Activated T-helper 2 cell treated with anti-CD3 and anti-CD28 coated beads, Interferon-gamma antibody, Interleukin-2, Interleukin-4, amounts not matched to agents 10 μg/mL and 5 μg/mL and 100 μg/mL, durations not matched to agents 14 hours and 24 hours and 36 hours (primary cell): ENCODE measurements at regions not wholly inside any gene's neighbourhood (a gene's known extent, or its start where the extent isn't known, plus 50 kb on each side); places are given as distances from the start of the nearest gene placed in this dataset.

Experiments
- DNase-seq: peaks from one replicate; pipeline ENCODE4 v3.0.0; 2021; ENCODE audit warnings: low spot score
- H3K27ac Mint-ChIP-seq: one replicate; pipeline ENCODE4 v1.8.0; 2021; ENCODE audit warnings: mixed read lengths
- H3K27me3 Mint-ChIP-seq: one replicate; pipeline ENCODE4 v1.8.0; 2021; ENCODE audit warnings: low read depth, mixed read lengths
- H3K36me3 Mint-ChIP-seq: one replicate; pipeline ENCODE4 v1.8.0; 2021; ENCODE audit warnings: low read depth, mixed read lengths
- H3K4me1 Mint-ChIP-seq: one replicate; pipeline ENCODE4 v1.8.0; 2021; ENCODE audit warnings: low read depth, mixed read lengths
- H3K4me3 Mint-ChIP-seq: one replicate; pipeline ENCODE4 v1.8.0; 2021; ENCODE audit warnings: low read depth, mild to moderate bottlenecking, moderate library complexity, mixed read lengths
- H3K9me3 Mint-ChIP-seq: one replicate; pipeline ENCODE4 v1.8.0; 2021; ENCODE audit warnings: mixed read lengths
- intact Hi-C: fragments of 100-400 bp; cut with micrococcal nuclease; formaldehyde crosslinking; loops from one replicate; pipeline ENCODE4 v1.15.1; 2023

DNA sequence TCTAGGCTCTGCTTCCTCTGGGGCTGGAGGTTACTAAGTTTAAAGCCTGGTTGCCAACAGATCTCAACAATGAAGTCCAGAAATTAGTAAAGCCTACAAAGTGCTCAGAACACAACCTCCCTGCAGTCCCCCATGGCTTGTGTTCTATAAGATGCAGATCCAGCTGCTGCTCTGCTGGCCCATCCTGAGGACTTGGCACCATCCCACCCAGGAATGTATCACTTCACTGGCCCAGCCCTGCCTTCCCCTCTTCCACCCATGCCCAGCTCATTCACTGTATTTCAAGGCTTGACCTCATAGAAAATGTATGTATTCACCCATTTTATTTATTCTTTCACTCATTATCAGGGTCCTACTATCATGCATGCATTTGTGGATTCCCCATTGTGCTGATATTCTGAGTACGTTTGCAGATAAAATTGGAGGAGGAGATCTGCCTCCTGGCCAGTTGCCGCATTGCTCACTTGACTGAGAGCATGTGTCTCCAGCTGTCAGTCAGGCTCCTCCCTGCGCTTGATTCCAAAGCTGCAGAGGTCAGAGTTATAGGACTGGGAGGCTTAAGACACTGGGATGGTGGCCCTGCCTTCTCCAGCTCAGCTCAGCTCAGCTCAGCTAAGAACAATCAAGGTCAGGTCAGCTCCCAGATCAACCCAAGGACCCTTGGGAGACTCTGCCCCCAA lies 104.8 kb downstream of the MAFB start:
- intact Hi-C loops, result no loop called here
- Mint-ChIP-seq H3K27me3 (no peaks in the 10 kb centered on the region), H3K27ac (no peak overlapping the region), H3K4me3 (no peak overlapping the region), H3K36me3 (no peaks in the 10 kb centered on the region), H3K4me1 (no peaks in the 10 kb centered on the region), H3K9me3 (no peaks in the 10 kb centered on the region)
- no peak for DNase-seq

DNA sequence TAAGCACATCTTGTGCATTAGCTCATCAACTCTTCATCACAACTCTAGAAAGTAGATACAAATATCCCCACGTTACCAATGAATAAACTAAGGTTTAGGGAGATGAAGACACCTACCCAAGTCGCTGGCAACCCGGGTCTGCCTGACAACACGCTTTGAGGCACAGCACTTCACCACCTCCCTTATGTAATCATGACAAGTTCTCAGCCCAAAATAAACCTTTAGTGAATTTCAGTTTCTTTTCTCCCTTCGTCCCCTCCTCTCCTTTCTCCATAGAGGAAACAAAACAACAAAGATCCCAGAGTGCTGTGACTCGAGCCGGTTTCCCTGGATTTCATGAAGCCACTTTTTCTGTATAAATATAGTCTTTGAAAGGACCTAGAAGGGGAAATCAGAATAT lies 105.4 kb downstream of the MAFB start:
- DNase-seq, result no peak
- Mint-ChIP-seq H3K27me3 (no peaks in the 10 kb centered on the region), H3K4me1 (no peaks in the 10 kb centered on the region), H3K36me3 (no peaks in the 10 kb centered on the region), H3K4me3 (no peak overlapping the region), H3K27ac (no peak overlapping the region), H3K9me3 (no peaks in the 10 kb centered on the region)
- intact Hi-C loops, result no loop called here

DNA sequence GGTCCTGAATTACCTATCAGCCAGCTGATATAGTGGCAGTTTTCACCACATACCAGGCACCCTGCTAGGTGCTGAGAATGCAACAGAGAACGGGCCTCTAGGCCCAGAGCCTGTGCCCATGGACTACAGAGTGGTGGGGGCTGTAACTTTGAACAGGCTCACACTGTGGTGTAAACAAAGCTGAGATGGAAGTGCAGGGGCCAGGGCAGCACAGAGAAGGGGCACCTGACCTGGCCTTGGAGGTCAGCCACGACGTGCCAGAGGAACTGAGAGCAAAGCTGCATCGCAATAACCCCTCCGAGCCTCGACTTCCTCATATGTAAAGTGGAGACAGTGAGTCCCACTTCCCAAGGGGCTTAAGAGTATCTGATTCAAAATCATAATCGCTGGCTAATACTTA lies 105.8 kb downstream of the MAFB start:
- intact Hi-C loops, result no loop called here
- Mint-ChIP-seq H3K36me3 (no peaks in the 10 kb centered on the region), H3K9me3 (no peaks in the 10 kb centered on the region), H3K4me1 (no peaks in the 10 kb centered on the region), H3K4me3 (no peak overlapping the region), H3K27me3 (no peaks in the 10 kb centered on the region), H3K27ac (no peak overlapping the region)
- no peak for DNase-seq

DNA sequence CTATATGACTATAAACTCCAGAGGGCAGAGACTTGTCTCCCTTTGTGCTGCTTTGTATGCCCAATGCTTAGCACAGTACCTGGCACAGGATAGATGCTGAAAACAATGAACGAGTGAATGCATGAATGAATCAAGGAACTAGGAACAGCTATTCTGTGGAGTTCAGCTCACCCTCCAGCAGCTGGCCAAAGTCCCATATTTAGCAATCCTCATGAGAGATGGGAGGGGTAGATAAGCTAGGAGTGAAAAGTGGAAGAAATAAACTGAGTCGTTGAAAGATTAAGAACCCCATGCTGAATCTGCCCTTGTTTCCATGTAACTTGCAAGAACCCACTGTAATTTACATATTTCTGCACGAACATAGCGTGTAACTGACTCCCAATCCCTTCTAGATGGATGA lies 106.5 kb downstream of the MAFB start:
- Mint-ChIP-seq H3K36me3 (no peaks in the 10 kb centered on the region), H3K27me3 (no peaks in the 10 kb centered on the region), H3K4me3 (no peak overlapping the region), H3K27ac (no peak overlapping the region), H3K9me3 (no peaks in the 10 kb centered on the region), H3K4me1 (no peaks in the 10 kb centered on the region)
- intact Hi-C loops, result no loop called here
- DNase-seq, result no peak

DNA sequence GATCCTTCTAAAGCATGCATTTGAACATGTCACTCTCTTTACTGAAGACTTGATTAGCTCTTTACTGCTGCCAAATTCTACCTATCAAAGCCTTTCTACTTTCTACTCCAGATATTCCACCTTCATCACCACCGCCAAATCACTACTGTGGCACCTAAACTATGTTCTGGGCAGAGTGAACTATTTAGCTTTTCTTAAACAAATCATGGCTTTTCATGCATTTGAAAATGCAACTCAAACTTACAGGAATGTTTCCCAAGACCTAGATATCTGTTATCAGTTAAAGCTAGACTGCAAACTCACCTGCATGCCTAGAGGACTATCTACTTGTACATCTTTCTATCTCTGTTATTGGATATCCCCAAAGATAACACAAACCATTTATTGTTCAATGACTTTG lies 109.3 kb downstream of the MAFB start:
- intact Hi-C loops, result no loop called here
- no peaks in the 10 kb centered on the region for H3K36me3 Mint-ChIP-seq
- H3K27me3 Mint-ChIP-seq, result no peaks in the 10 kb centered on the region
- H3K27ac Mint-ChIP-seq, result no peak overlapping the region
- no peak for DNase-seq
- no peaks in the 10 kb centered on the region for H3K9me3 Mint-ChIP-seq
- H3K4me1 Mint-ChIP-seq, result no peaks in the 10 kb centered on the region
- H3K4me3 Mint-ChIP-seq, result no peak overlapping the region

DNA sequence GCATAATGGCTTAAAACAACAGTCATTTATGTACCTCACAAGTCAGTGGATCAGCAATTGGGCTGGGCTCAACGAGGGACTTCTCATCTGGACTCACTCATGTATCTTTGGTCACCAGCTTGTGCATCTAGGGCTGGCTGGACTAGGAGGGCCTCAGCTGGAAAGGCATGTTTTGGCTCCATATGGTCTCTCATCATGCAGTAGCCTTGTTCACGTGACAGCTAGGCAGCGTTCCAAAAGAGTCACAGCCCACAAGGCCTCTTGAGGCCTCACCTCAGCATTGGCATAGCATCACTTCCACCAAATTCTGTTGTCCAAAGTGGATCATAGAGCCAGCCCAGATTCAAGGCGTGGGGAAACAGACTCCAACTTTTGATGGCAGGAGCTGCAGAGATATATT lies 110.1 kb downstream of the MAFB start:
- Mint-ChIP-seq H3K36me3 (no peaks in the 10 kb centered on the region), H3K27ac (no peak overlapping the region), H3K27me3 (no peaks in the 10 kb centered on the region), H3K9me3 (no peaks in the 10 kb centered on the region), H3K4me3 (no peak overlapping the region), H3K4me1 (no peaks in the 10 kb centered on the region)
- intact Hi-C loops, result no loop called here
- DNase-seq, result no peak

DNA sequence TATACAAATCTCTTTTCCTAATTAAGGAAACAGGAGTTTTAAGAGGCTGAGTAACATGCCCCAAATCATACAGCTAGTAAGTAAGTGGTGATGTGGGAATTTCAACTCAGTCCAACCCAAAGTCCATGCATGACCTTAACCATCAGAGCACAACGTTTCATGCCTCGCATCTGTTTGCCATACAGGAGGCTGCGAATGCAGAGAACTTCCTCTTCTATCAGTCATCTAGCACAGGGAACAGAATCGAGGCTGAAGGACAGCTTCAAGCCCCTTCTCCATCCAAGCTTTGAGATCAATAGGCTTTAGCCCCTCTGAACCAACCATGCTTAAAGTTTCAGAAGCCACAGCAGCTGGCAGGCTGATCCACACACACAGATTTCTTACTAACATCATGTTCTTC lies 113.2 kb downstream of the MAFB start:
- Mint-ChIP-seq H3K4me3 (no peak overlapping the region), H3K27ac (no peak overlapping the region), H3K36me3 (no peaks in the 10 kb centered on the region), H3K27me3 (no peaks in the 10 kb centered on the region), H3K4me1 (no peaks in the 10 kb centered on the region), H3K9me3 (no peaks in the 10 kb centered on the region)
- no peak for DNase-seq
- intact Hi-C loops, result no loop called here

DNA sequence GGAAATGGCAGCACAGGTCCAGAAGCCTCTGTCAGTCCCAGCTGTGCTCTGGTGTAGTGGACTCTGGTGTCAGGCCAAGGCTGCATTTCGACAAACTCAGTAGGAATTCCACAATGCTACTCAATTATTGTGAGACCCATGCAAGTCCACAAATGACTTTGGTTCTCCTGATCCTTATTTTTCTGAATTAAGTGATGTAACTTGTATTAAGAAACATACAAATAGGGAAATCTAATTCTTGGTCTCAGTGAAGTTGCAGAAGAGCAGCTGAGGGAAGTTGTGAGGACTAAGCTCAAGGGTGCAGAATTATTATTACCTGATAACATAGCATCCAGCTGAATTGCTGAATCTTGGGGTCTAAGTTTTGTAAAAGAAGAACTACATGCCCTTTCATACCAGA lies 116.8 kb downstream of the MAFB start:
- H3K4me3 Mint-ChIP-seq, result no peak overlapping the region
- H3K9me3 Mint-ChIP-seq, result no peaks in the 10 kb centered on the region
- H3K27ac Mint-ChIP-seq, result no peak overlapping the region
- H3K36me3 Mint-ChIP-seq, result no peaks in the 10 kb centered on the region
- DNase-seq, result no peak
- intact Hi-C loops, result no loop called here
- no peaks in the 10 kb centered on the region for H3K4me1 Mint-ChIP-seq
- H3K27me3 Mint-ChIP-seq, result no peaks in the 10 kb centered on the region

DNA sequence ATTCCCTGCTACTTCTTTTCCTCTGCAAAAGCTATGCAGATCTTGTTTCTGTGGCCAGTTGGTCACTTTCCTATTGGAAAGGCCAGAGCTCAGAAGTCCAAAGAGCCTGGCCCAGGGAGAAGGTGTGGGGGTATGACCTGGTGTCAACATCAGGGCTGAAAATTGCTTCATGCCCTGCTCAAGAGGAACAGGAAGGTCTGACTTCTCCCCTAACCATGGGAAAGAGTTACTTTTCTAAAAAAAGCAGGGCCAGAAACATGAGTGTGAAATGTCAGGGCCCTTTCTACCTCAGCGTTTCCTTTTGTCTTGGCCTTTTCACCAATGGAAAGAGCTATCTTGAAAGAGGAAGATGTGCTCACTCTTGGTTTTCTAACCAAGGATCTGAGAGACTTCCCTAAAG lies 117.4 kb downstream of the MAFB start:
- no peak for DNase-seq
- H3K4me1 Mint-ChIP-seq, result no peaks in the 10 kb centered on the region
- H3K4me3 Mint-ChIP-seq, result no peak overlapping the region
- intact Hi-C loops, result no loop called here
- H3K9me3 Mint-ChIP-seq, result no peaks in the 10 kb centered on the region
- no peak overlapping the region for H3K27ac Mint-ChIP-seq
- H3K27me3 Mint-ChIP-seq, result no peaks in the 10 kb centered on the region
- H3K36me3 Mint-ChIP-seq, result no peaks in the 10 kb centered on the region

DNA sequence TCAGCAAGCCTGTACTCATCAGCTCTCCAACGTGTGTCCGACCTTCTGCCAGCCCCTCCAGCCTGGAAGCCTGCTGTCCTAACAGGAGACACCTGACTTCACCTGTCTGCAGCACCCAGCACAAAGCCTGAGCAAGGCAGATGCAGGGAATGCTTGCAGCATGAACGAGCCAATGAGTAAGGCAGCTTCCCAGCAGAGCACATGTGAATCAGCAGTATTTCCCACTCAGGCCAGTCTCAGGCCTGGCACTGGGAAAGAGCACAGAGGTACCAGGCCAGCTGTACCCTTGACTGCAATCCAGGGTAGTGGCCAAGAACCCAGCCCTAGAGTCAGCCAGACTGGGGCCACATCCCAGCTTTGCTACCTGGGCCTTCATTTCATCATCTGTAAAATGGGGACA lies 120.8 kb downstream of the MAFB start:
- H3K27me3 Mint-ChIP-seq, result no peaks in the 10 kb centered on the region
- intact Hi-C loops, result no loop called here

DNA sequence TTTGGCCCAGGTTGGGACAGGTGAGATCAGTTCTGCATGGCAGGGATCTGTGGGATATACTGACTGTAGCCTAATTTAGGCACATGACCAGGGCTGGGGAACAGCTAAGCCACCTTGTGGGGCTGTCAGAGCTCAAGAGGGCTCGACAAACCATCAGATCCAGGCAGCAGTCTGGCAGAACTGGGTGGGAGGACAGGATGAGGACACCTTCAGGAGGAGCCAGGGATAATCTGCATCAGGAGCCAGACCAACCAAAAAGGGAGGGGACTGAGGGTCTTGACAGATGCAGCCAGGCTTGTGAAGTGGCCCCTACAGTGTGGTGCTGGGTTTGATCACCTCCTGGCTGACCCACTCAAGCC lies 123.4 kb downstream of the MAFB start:
- no peak for DNase-seq
- H3K27me3 Mint-ChIP-seq, result no peaks in the 10 kb centered on the region
- H3K9me3 Mint-ChIP-seq, result no peaks in the 10 kb centered on the region
- H3K4me3 Mint-ChIP-seq, result no peak overlapping the region
- intact Hi-C loops, result no loop called here
- H3K4me1 Mint-ChIP-seq, result no peaks in the 10 kb centered on the region
- H3K27ac Mint-ChIP-seq, result no peak overlapping the region
- no peaks in the 10 kb centered on the region for H3K36me3 Mint-ChIP-seq

More for the DNA sequence above, 120.8 kb downstream of the MAFB start:
- Mint-ChIP-seq H3K27ac (no peak overlapping the region), H3K9me3 (no peaks in the 10 kb centered on the region), H3K36me3 (no peaks in the 10 kb centered on the region), H3K4me3 (no peak overlapping the region), H3K4me1 (no peaks in the 10 kb centered on the region)
- no peak for DNase-seq

DNA sequence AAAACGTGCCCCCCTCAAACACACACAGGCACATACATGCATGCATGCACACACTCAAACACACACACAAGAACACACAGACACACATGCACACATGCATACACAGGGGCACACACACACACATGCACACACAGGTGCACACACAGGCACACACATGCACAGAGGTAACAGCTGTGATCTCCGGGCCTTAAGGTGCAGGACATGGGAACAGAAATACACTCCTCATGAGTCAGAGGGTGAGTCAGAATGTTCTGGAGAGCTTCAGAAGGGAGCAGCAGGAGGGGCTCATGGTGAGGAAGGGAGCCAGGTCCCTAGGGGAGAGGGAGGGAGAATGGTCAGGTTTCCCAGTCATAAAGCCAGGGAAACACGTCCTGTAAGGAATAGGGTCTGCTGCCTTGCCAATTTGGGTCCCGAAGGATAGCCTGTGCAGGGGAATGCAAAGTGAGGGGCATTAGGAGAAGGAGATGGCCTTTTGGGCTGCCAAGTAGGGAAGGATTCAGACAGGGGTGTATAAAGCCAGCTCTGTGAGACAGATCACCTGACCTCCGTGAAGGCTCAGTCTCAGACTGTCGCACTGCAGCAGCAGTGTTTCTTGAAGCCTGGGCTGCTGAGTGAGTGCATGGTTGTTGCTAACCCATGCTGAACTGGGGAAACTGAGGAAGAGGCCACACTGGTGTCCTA lies 123.9 kb downstream of the MAFB start:
- no peak overlapping the region for H3K27ac Mint-ChIP-seq
- H3K27me3 Mint-ChIP-seq, result no peaks in the 10 kb centered on the region
- H3K4me3 Mint-ChIP-seq, result no peak overlapping the region
- intact Hi-C loops, result no loop called here
- no peak for DNase-seq
- no peaks in the 10 kb centered on the region for H3K4me1 Mint-ChIP-seq
- H3K9me3 Mint-ChIP-seq, result no peaks in the 10 kb centered on the region
- H3K36me3 Mint-ChIP-seq, result no peaks in the 10 kb centered on the region

DNA sequence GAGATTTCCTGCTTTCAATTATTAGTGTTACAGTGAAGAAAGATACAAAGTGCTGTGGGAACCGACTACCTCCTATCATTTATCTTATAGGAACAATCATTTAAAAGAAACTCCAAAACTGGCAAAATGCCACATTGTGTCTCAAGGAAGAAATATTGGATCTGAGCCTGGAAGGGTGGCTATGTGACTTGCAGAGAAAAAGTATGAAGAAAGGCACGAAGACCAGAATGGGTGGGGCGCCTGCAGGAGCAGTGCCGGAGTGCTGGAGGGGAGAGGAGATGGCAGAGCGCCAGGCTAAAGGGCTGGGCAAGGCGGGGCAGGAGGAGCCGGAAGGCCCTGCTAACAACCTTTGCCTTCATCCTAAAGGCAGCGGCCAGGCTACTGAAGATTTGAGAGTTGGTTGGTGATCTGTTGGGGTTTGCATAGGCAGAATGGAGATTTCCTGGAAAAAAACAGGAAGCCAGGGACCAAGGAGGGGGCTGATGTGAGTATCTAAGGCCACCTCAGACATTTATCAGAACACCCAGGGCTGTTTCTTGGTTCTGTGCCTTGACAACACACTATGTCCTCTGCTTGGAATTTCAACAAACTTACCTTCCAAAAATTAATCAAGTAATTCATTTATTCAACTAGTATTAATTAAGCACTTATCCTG lies 125.6 kb downstream of the MAFB start:
- no peaks in the 10 kb centered on the region for H3K4me1 Mint-ChIP-seq
- DNase-seq, result no peak
- H3K27ac Mint-ChIP-seq, result no peak overlapping the region
- no peak overlapping the region for H3K4me3 Mint-ChIP-seq
- intact Hi-C loops, result no loop called here
- H3K9me3 Mint-ChIP-seq, result no peaks in the 10 kb centered on the region
- no peaks in the 10 kb centered on the region for H3K27me3 Mint-ChIP-seq
- H3K36me3 Mint-ChIP-seq, result no peaks in the 10 kb centered on the region
